PC-9 (cell line): ENCODE measurements at regions not wholly inside any gene's neighbourhood (a gene's known extent, or its start where the extent isn't known, plus 50 kb on each side); places are given as distances from the start of the nearest gene placed in this dataset.

Source experiments
- BruUV-seq: library from RNA; stranded (reverse); fragments of 400-500 nt; replicated peaks from 2 replicates; lab custom pipeline; 2021; lab: Mats Ljungman, UMichigan
- CTCF ChIA-PET: fragments of 300-600 bp; sonication (Branson Sonifier 250); formaldehyde crosslinking; loops from one replicate; lab custom pipeline; 2022; ENCODE audit warnings: antibody characterized with exemption; lab: Charles Lee
- POLR2A ChIA-PET: fragments of 300-600 bp; sonication (Branson Sonifier 250); formaldehyde crosslinking; loops from one replicate; lab custom pipeline; 2022; ENCODE audit warnings: antibody characterized with exemption; ENCODE audit not compliant: unreplicated experiment; lab: Charles Lee
- DNase-seq, 2 experiments: peaks; one replicate each; pipeline versions ENCODE4 v3.0.0 to v3.0.0-alpha.2; 2015 to 2022; ENCODE audit warnings: mixed read lengths in 1 of 2
- H2AFZ ChIP-seq: fragments of 200-600 bp; sonication (generic); 2 replicates; pipeline ENCODE4 v1.8.1; 2017; ENCODE audit warnings: antibody characterized with exemption
- H3F3A ChIP-seq: fragments of 200-600 bp; sonication (generic); 2 replicates; pipeline ENCODE4 v1.8.1; 2017; ENCODE audit warnings: antibody characterized with exemption, mild to moderate bottlenecking, low read depth; ENCODE audit not compliant: insufficient read depth
- H3K27ac ChIP-seq: fragments of 200-600 bp; sonication (generic); 2 replicates; pipeline ENCODE4 v1.6.1; 2016; ENCODE audit warnings: mixed run types
- H3K27me3 ChIP-seq: fragments of 200-600 bp; sonication (generic); 2 replicates; pipeline ENCODE4 v1.6.1; 2016; ENCODE audit warnings: low read depth, mixed run types; ENCODE audit not compliant: insufficient read depth
- H3K36me3 ChIP-seq: fragments of 200-600 bp; sonication (generic); 2 replicates; pipeline ENCODE4 v1.6.1; 2016; ENCODE audit warnings: low read depth, mixed run types
- H3K4me1 ChIP-seq: fragments of 200-600 bp; sonication (generic); replicated peaks from 2 replicates; pipeline ENCODE4 v1.6.1; 2016; ENCODE audit warnings: mixed run types; ENCODE audit not compliant: insufficient read depth
- H3K4me2 ChIP-seq: fragments of 200-600 bp; sonication (generic); 2 replicates; pipeline ENCODE4 v1.6.1; 2017; ENCODE audit warnings: mixed run types
- H3K4me3 ChIP-seq: fragments of 200-600 bp; sonication (generic); 2 replicates; pipeline ENCODE4 v1.6.1; 2016; ENCODE audit warnings: mixed run types
- H3K79me2 ChIP-seq: fragments of 200-600 bp; sonication (generic); 2 replicates; pipeline ENCODE4 v1.6.1; 2017; ENCODE audit warnings: low read depth, mixed run types
- H3K9me2 ChIP-seq: fragments of 200-600 bp; sonication (generic); 2 replicates; pipeline ENCODE4 v1.8.1; 2017; ENCODE audit warnings: mild to moderate bottlenecking; ENCODE audit not compliant: insufficient read depth
- H3K9me3 ChIP-seq: fragments of 200-600 bp; sonication (generic); 2 replicates; pipeline ENCODE4 v1.8.1; 2016; ENCODE audit warnings: low read depth; ENCODE audit not compliant: insufficient read depth
- H4K20me1 ChIP-seq: fragments of 200-600 bp; sonication (generic); 2 replicates; pipeline ENCODE4 v1.8.1; 2017; ENCODE audit not compliant: insufficient read depth
- EZH2 ChIP-seq: fragments of 200-600 bp; sonication (generic); IDR thresholded peaks from 2 replicates; pipeline ENCODE4 v1.8.0; 2017; ENCODE audit warnings: antibody characterized with exemption, low read depth
- intact Hi-C: fragments of 100-400 bp; cut with micrococcal nuclease; formaldehyde crosslinking; loops from one replicate; pipeline ENCODE4 v1.10.0; 2022; ENCODE audit not compliant: unreplicated experiment
- TF ChIP-seq, protein P1 (sequence below): fragments of 200-600 bp; sonication (generic); conservative IDR thresholded peaks from 2 replicates; pipeline ENCODE4 v1.6.1; 2017; ENCODE audit warnings: mixed run types, antibody characterized with exemption, mild to moderate bottlenecking, moderate library complexity

DNA sequence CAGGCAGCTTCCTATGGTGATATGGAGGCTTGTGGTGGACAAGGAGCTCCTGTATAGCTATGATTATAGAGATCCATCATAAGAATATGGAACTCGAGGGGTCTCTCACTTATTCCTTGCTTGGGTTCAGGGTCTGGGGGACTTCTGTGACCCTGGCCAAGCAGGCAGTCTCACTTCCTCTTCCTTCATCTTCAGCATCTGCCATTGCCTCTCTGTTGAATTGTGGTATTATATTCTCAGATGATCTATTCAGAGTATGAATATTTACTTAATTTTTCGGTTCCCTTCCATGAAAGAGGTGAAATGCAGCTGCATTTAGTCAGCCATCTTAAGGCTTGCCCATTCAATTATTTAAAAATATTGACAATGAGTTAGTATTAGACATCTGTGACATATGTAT lies 292.9 kb downstream of the SPIN4 start:
- no peaks in the 10 kb centered on the region for H3K9me2 ChIP-seq
- BruUV-seq, result no TSS peak
- H3K9me3 ChIP-seq, result no peaks in the 10 kb centered on the region
- H4K20me1 ChIP-seq, result no peaks in the 10 kb centered on the region
- no peak overlapping the region for H3K27ac ChIP-seq
- H3K36me3 ChIP-seq, result no peaks in the 10 kb centered on the region
- H3K79me2 ChIP-seq, result no peaks in the 10 kb centered on the region
- no peaks in the 10 kb centered on the region for H3K27me3 ChIP-seq
- CTCF ChIA-PET, result no interaction called here
- no peaks in the 10 kb centered on the region for H3K4me1 ChIP-seq
- POLR2A ChIA-PET, result no interaction called here
- intact Hi-C loops, result no loop called here
- DNase-seq, result no peak
- no peak overlapping the region for H3K4me2 ChIP-seq
- H3K4me3 ChIP-seq, result no peak overlapping the region
- H2AFZ ChIP-seq, result no peak overlapping the region
- no peak for TF ChIP-seq EZH2
- TF ChIP-seq, protein P1, sequence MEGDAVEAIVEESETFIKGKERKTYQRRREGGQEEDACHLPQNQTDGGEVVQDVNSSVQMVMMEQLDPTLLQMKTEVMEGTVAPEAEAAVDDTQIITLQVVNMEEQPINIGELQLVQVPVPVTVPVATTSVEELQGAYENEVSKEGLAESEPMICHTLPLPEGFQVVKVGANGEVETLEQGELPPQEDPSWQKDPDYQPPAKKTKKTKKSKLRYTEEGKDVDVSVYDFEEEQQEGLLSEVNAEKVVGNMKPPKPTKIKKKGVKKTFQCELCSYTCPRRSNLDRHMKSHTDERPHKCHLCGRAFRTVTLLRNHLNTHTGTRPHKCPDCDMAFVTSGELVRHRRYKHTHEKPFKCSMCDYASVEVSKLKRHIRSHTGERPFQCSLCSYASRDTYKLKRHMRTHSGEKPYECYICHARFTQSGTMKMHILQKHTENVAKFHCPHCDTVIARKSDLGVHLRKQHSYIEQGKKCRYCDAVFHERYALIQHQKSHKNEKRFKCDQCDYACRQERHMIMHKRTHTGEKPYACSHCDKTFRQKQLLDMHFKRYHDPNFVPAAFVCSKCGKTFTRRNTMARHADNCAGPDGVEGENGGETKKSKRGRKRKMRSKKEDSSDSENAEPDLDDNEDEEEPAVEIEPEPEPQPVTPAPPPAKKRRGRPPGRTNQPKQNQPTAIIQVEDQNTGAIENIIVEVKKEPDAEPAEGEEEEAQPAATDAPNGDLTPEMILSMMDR, result no peak
- no peaks in the 10 kb centered on the region for H3F3A ChIP-seq

DNA sequence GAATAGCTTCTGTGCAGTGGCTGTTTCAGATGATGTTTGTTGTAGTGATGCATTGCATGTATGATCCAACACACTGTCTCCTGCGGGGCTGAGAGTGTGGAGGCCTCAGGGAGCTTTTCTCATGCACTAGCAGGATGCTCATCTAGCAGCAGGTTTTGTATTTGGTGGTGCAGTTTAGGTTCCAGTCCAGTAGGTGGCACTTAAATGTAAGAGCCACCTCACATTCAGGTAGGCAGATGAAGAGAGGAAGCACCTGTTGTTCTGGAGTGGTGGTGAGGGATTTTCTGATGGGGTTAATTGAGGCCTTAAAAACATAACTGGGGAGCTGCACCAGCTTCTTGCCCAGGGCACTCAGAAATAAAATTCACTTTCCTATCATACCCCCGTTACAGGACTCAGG lies 300.9 kb downstream of the SPIN4 start:
- no peaks in the 10 kb centered on the region for H3K4me1 ChIP-seq
- no peak overlapping the region for H3K27ac ChIP-seq
- TF ChIP-seq EZH2, result no peak
- TF ChIP-seq, protein P1, result peak; percentile 59
- POLR2A ChIA-PET, result no interaction called here
- BruUV-seq, result no TSS peak
- no peaks in the 10 kb centered on the region for H3K27me3 ChIP-seq
- H3F3A ChIP-seq, result no peaks in the 10 kb centered on the region
- H2AFZ ChIP-seq, result no peak overlapping the region
- CTCF ChIA-PET, result no interaction called here
- no peaks in the 10 kb centered on the region for H4K20me1 ChIP-seq
- H3K9me3 ChIP-seq, result no peaks in the 10 kb centered on the region
- DNase-seq, result no peak
- no peaks in the 10 kb centered on the region for H3K79me2 ChIP-seq
- no peaks in the 10 kb centered on the region for H3K9me2 ChIP-seq
- H3K4me2 ChIP-seq, result no peak overlapping the region
- H3K36me3 ChIP-seq, result no peaks in the 10 kb centered on the region
- no peak overlapping the region for H3K4me3 ChIP-seq
- intact Hi-C loops, result no loop called here

DNA sequence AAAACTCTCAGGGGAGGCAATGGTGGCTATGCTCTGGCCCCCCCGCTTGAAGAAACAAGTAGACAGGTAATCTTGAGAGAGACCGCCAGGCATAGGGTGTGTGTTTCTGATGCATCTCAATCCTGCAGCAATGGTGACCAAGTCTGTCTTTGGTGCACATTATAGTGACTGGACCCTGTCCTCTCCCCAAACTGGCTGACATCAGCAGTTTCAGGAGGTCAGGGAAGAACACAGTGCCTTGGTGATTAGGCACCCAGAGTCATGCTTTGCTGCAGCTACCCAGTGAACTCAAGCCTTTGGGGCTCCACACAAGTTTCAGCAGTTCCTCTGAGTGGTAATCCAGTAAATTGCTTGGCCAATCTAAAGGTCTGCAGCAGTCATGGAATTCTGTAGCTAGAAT lies 318.3 kb downstream of the SPIN4 start:
- BruUV-seq, result no TSS peak
- ChIA-PET CTCF (no interaction called here), POLR2A (no interaction called here)
- DNase-seq, result no peak
- intact Hi-C loops, result no loop called here
- no peaks in the 10 kb centered on the region for H4K20me1 ChIP-seq
- H3F3A ChIP-seq, result no peaks in the 10 kb centered on the region
- H2AFZ ChIP-seq, result no peak overlapping the region
- H3K27ac ChIP-seq, result no peak overlapping the region
- H3K9me3 ChIP-seq, result no peaks in the 10 kb centered on the region
- H3K4me2 ChIP-seq, result no peak overlapping the region
- TF ChIP-seq, protein P1, result no peak
- no peak for TF ChIP-seq EZH2
- H3K79me2 ChIP-seq, result no peaks in the 10 kb centered on the region
- H3K27me3 ChIP-seq, result no peaks in the 10 kb centered on the region
- no peaks in the 10 kb centered on the region for H3K9me2 ChIP-seq
- no peaks in the 10 kb centered on the region for H3K36me3 ChIP-seq
- no peak overlapping the region for H3K4me3 ChIP-seq
- no peaks in the 10 kb centered on the region for H3K4me1 ChIP-seq
